HL-60 (cell line): ENCODE measurements at regions not wholly inside any gene's neighbourhood (a gene's known extent, or its start where the extent isn't known, plus 50 kb on each side); places are given as distances from the start of the nearest gene placed in this dataset.

Source experiments
- CTCF ChIP-seq: IDR thresholded peaks from one replicate; pipeline ENCODE4 v1.5.1; 2011; ENCODE audit warnings: low read length, control low read depth, inconsistent platforms; ENCODE audit not compliant: insufficient read depth
- GABPA ChIP-seq: IDR thresholded peaks from 2 replicates; pipeline ENCODE4 v1.6.1; 2012; ENCODE audit warnings: low read depth
- POLR2AphosphoS5 ChIP-seq: IDR thresholded peaks from 2 replicates; pipeline ENCODE4 v1.6.1; 2012; ENCODE audit warnings: low read depth
- REST ChIP-seq: IDR thresholded peaks from 2 replicates; pipeline ENCODE4 v1.6.1; 2012; ENCODE audit warnings: low read depth; ENCODE audit not compliant: insufficient replicate concordance
- SPI1 ChIP-seq: IDR thresholded peaks from 2 replicates; pipeline ENCODE4 v1.6.1; 2012; ENCODE audit warnings: low read depth, mild to moderate bottlenecking, borderline replicate concordance

- TF ChIP-seq SPI1 (no peak), CTCF (no peak), GABPA (no peak), POLR2AphosphoS5 (no peak), REST (no peak)
Observed at GRCh38 chr3:177729956-177730681, 532.8 kb upstream of the TBL1XR1 start.
